ENCODE measurements at regions not wholly inside any gene's neighbourhood (a gene's known extent, or its start where the extent isn't known, plus 50 kb on each side); places are given as distances from the start of the nearest gene placed in this dataset.

DNA sequence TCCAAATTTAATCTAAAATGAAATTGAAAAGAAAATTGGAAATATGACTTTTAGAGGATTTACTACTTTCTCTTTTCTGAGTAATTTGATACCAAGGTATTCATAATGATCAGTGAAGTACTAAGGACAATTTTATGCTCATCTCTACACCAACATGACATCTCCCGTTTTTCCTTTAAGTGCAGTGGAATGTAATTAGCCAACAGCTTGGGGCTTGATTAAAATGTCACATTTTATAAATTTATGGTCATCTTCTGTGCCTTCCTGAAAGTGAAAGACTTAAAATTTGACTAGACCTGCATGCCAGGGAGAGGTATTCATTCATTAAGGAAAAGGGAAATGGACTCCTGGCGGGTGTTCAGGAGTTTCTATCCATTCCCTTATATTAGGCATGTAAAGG lies 228.2 kb upstream of the CNTN3 start:
- TF ChIP-seq POLR2A (IDR thresholded peaks at IDR 0.05; ENCODE audit: low read depth) = no peak
- TF ChIP-seq POLR2AphosphoS5 (IDR thresholded peaks at IDR 0.05) = no peak
